SK-N-SH treated with all-trans-retinoic acid at 6 μM for 48 hours (cell line): ENCODE measurements at regions not wholly inside any gene's neighbourhood (a gene's known extent, or its start where the extent isn't known, plus 50 kb on each side); places are given as distances from the start of the nearest gene placed in this dataset.

ENCODE experiments used
- ARNTL ChIP-seq: fragments of 450-650 bp; formaldehyde crosslinking; IDR thresholded peaks from 2 replicates; pipeline ENCODE4 v1.5.0; 2020; ENCODE audit warnings: low read depth, mild to moderate bottlenecking, moderate library complexity, borderline replicate concordance
- CREB5 ChIP-seq: fragments of 250-450 bp; sonication (Bioruptor Pico); IDR thresholded peaks from 2 replicates; pipeline ENCODE4 v1.5.1; 2020; ENCODE audit warnings: low read depth, mild to moderate bottlenecking, moderate library complexity
- CSDC2 ChIP-seq: fragments of 250-450 bp; sonication (Bioruptor Pico); IDR thresholded peaks from 2 replicates; pipeline ENCODE4 v1.5.0; 2020; ENCODE audit warnings: mild to moderate bottlenecking, moderate library complexity
- GLIS3 ChIP-seq: fragments of 250-450 bp; sonication (Bioruptor Pico); IDR thresholded peaks from 2 replicates; pipeline ENCODE4 v1.5.0; 2020; ENCODE audit warnings: mild to moderate bottlenecking, moderate library complexity
- ISL1 ChIP-seq: fragments of 250-450 bp; sonication (Bioruptor Pico); IDR thresholded peaks from 2 replicates; pipeline ENCODE4 v2.1.2; 2022; ENCODE audit warnings: mild to moderate bottlenecking, moderate library complexity
- PATZ1 ChIP-seq: fragments of 250-450 bp; sonication (Bioruptor Pico); IDR thresholded peaks from 2 replicates; pipeline ENCODE4 v1.8.0; 2020; ENCODE audit warnings: mild to moderate bottlenecking, moderate library complexity, borderline replicate concordance
- POU6F1 ChIP-seq: fragments of 250-450 bp; sonication (Bioruptor Pico); IDR thresholded peaks from 2 replicates; pipeline ENCODE4 v1.8.0; 2021; ENCODE audit warnings: low read depth, mild to moderate bottlenecking, moderate library complexity, borderline replicate concordance
- SNAI2 ChIP-seq: fragments of 250-450 bp; sonication (Bioruptor Pico); IDR thresholded peaks from 2 replicates; pipeline ENCODE4 v1.5.0; 2020; ENCODE audit warnings: mild to moderate bottlenecking, moderate library complexity
- TOX ChIP-seq: fragments of 250-450 bp; sonication (Bioruptor Pico); IDR thresholded peaks from 2 replicates; pipeline ENCODE4 v1.8.0; 2021; ENCODE audit warnings: mild to moderate bottlenecking, moderate library complexity, borderline replicate concordance
- TSHZ2 ChIP-seq: fragments of 250-450 bp; sonication (Bioruptor Pico); IDR thresholded peaks from 2 replicates; pipeline ENCODE4 v1.5.0; 2020; ENCODE audit warnings: mild to moderate bottlenecking, moderate library complexity
- ZFP3 ChIP-seq: fragments of 250-450 bp; sonication (Bioruptor Pico); IDR thresholded peaks from 2 replicates; pipeline ENCODE4 v1.5.0; 2020; ENCODE audit warnings: mild to moderate bottlenecking, moderate library complexity
- ZNF565 ChIP-seq: fragments of 450-650 bp; formaldehyde crosslinking; conservative IDR thresholded peaks from 2 replicates; pipeline ENCODE4 v1.5.0; 2020; ENCODE audit warnings: low read depth, mild to moderate bottlenecking, moderate library complexity
- ZNF70 ChIP-seq: fragments of 450-650 bp; formaldehyde crosslinking; IDR thresholded peaks from 2 replicates; pipeline ENCODE4 v1.5.0; 2020; ENCODE audit warnings: mild to moderate bottlenecking, moderate library complexity

GRCh38 chr4:183828125-183828524 lies 77.0 kb upstream of the STOX2 start:
- TF ChIP-seq SNAI2 (CRISPR knock-in tag), result no peak
- TF ChIP-seq CREB5, result no peak
- no peak for TF ChIP-seq CSDC2 (CRISPR knock-in tag)
- no peak for TF ChIP-seq PATZ1 (CRISPR knock-in tag)
- TF ChIP-seq ARNTL (CRISPR knock-in tag), result no peak
- no peak for TF ChIP-seq TSHZ2
- no peak for TF ChIP-seq ISL1 (CRISPR knock-in tag)
- no peak for TF ChIP-seq TOX (CRISPR knock-in tag)
- TF ChIP-seq ZNF565 (CRISPR knock-in tag), result no peak
- no peak for TF ChIP-seq ZNF70
- no peak for TF ChIP-seq GLIS3
- TF ChIP-seq ZFP3, result no peak
- TF ChIP-seq POU6F1, result no peak
